ENCODE measurements at regions not wholly inside any gene's neighbourhood (a gene's known extent, or its start where the extent isn't known, plus 50 kb on each side); places are given as distances from the start of the nearest gene placed in this dataset.

DNA sequence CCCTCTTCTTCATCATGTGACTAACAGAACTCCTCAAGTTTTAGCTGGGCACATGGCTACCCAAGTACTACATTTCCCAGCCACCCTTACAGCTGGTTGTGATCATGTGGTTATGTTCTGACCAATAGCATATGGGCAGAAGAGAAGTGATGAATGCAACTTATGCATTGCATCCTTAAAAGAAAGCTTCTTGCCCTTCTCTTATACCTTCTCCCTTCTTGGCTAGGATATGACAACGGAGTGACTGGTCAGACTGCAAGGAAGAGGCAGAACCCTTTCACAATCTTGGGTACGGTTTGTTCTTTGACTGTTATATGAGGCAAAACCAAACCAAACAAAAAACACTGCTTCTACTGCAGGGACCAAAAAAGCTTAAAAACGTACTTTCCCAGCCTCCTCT, 66.5 kb upstream of the MAX start:
- TF ChIP-seq ZNF274 (IDR thresholded peaks at IDR 0.05; ENCODE audit: low read depth, low read length): no peak
- TF ChIP-seq YY1 (IDR thresholded peaks at IDR 0.05; ENCODE audit: insufficient read depth, insufficient read length): no peak
- no peak for TF ChIP-seq SUZ12 (IDR thresholded peaks at IDR 0.05; ENCODE audit: extremely low read depth, insufficient read depth, insufficient read length)
